ENCODE measurements at regions not wholly inside any gene's neighbourhood (a gene's known extent, or its start where the extent isn't known, plus 50 kb on each side); places are given as distances from the start of the nearest gene placed in this dataset.

DNA sequence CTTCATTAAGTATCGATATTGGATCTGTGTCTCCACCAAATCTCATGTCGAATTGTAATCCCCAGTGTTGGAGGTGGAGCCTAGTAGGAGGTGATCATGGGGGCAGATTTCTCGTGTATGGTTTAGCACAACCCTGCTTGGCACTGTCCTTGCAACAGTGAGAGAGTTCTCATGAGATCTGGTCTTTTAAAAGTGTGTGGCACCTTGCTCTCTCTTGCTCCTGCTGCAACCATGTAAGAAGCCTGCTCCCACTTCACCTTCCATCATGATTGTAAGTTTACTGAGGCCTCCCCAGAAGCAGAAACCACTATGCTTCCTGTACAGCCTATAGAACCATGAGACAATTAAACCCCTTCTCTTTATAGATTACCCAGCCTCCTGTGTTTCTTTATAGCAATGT, 424.4 kb downstream of the NPHP4 start:
- TF ChIP-seq, protein P1, sequence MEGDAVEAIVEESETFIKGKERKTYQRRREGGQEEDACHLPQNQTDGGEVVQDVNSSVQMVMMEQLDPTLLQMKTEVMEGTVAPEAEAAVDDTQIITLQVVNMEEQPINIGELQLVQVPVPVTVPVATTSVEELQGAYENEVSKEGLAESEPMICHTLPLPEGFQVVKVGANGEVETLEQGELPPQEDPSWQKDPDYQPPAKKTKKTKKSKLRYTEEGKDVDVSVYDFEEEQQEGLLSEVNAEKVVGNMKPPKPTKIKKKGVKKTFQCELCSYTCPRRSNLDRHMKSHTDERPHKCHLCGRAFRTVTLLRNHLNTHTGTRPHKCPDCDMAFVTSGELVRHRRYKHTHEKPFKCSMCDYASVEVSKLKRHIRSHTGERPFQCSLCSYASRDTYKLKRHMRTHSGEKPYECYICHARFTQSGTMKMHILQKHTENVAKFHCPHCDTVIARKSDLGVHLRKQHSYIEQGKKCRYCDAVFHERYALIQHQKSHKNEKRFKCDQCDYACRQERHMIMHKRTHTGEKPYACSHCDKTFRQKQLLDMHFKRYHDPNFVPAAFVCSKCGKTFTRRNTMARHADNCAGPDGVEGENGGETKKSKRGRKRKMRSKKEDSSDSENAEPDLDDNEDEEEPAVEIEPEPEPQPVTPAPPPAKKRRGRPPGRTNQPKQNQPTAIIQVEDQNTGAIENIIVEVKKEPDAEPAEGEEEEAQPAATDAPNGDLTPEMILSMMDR (IDR thresholded peaks at IDR 0.05 in 2 of 3, conservative IDR thresholded peaks at IDR 0.05 in 1 of 3; ENCODE audit: control insufficient read depth in 2 of 3, extremely low read depth in 1 of 3, insufficient read depth in 1 of 3, low read depth in 3 of 3, low read length in 3 of 3) = no peak
- no peak for TF ChIP-seq POLR2A (IDR thresholded peaks at IDR 0.05; ENCODE audit: low read depth, low read length)
- no peak for TF ChIP-seq SUZ12 (IDR thresholded peaks at IDR 0.05; ENCODE audit: unreplicated experiment)
